HG02623 (cell line): ENCODE measurements at regions not wholly inside any gene's neighbourhood (a gene's known extent, or its start where the extent isn't known, plus 50 kb on each side); places are given as distances from the start of the nearest gene placed in this dataset.

Experiments
- ATAC-seq: cut with Tn5 transposase; IDR thresholded peaks from one replicate; pipeline ENCODE4 v1.9.1; 2021; ENCODE audit warnings: moderate library complexity; ENCODE audit not compliant: unreplicated experiment

- no peak for ATAC-seq
Observed at GRCh38 chr4:58935332-58935731, 1825.1 kb upstream of the IGFBP7 start.

GRCh38 chr4:58936436-58936835 lies 1826.3 kb upstream of the IGFBP7 start:
- no peak for ATAC-seq

- ATAC-seq, result no peak
Observed at GRCh38 chr4:58940167-58940566, 1830.0 kb upstream of the IGFBP7 start.

GRCh38 chr4:58941286-58941685 lies 1831.1 kb upstream of the IGFBP7 start:
- ATAC-seq, result no peak

- no peak for ATAC-seq
Observed at GRCh38 chr4:58953575-58953974, 1843.4 kb upstream of the IGFBP7 start.

GRCh38 chr4:58957711-58958110 lies 1847.5 kb upstream of the IGFBP7 start:
- no peak for ATAC-seq

GRCh38 chr4:58961283-58961682 lies 1851.1 kb upstream of the IGFBP7 start:
- ATAC-seq, result no peak

- no peak for ATAC-seq
Observed at GRCh38 chr4:58961925-58962324, 1851.7 kb upstream of the IGFBP7 start.

- no peak for ATAC-seq
Observed at GRCh38 chr4:58962424-58962823, 1852.2 kb upstream of the IGFBP7 start.

GRCh38 chr4:58981828-58982227 lies 1871.6 kb upstream of the IGFBP7 start:
- ATAC-seq, result no peak

GRCh38 chr4:58983887-58984286 lies 1873.7 kb upstream of the IGFBP7 start:
- no peak for ATAC-seq

- ATAC-seq, result no peak
Observed at GRCh38 chr4:59002148-59002547, 1892.0 kb upstream of the IGFBP7 start.

- no peak for ATAC-seq
Observed at GRCh38 chr4:59024257-59024656, 1914.1 kb upstream of the IGFBP7 start.

GRCh38 chr4:59037812-59038211 lies 1927.6 kb upstream of the IGFBP7 start:
- ATAC-seq, result no peak

GRCh38 chr4:59039046-59039445 lies 1928.9 kb upstream of the IGFBP7 start:
- ATAC-seq, result no peak

- no peak for ATAC-seq
Observed at GRCh38 chr4:59044286-59044900, 1934.2 kb upstream of the IGFBP7 start.

- no peak for ATAC-seq
Observed at GRCh38 chr4:59054086-59054485, 1943.9 kb upstream of the IGFBP7 start.

- no peak for ATAC-seq
Observed at GRCh38 chr4:59057804-59058203, 1947.6 kb upstream of the IGFBP7 start.

GRCh38 chr4:59058543-59058942 lies 1948.4 kb upstream of the IGFBP7 start:
- ATAC-seq, result no peak

- no peak for ATAC-seq
Observed at GRCh38 chr4:59060002-59060846, 1950.0 kb upstream of the IGFBP7 start.

- no peak for ATAC-seq
Observed at GRCh38 chr4:59060895-59061294, 1950.7 kb upstream of the IGFBP7 start.

GRCh38 chr4:59063015-59063720 lies 1953.0 kb upstream of the IGFBP7 start:
- ATAC-seq, result no peak
